ENCODE measurements at regions not wholly inside any gene's neighbourhood (a gene's known extent, or its start where the extent isn't known, plus 50 kb on each side); places are given as distances from the start of the nearest gene placed in this dataset.

DNA sequence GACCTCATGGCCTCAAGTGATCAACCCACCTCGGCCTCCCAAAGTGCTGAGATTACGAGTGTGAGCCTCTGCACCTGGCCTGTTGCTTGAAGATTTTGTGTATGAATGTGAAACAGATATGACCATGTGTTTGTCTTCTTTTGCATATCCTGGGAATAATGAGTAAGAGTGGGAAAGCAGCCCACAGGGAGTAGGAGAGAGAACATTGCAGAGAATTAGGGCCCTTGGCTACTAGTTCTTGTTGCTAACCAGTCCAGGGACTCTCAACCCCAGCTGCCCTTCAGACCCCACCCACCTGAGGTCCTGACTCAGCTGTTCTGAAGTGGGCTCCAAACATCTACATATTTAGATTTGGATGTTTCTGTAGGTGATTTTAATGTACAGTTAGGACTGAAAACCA lies 125.5 kb downstream of the MTX3 start:
- Histone ChIP-seq H2AFZ (ENCODE audit: low read length) (no peak overlapping the region), H3T11ph (ENCODE audit: low read length) (no peak overlapping the region)
- WGBS (ENCODE audit: extremely low coverage, insufficient read length, low lambda C conversion rate): no CpG with 5 or more reads among the region's 2 CpGs

More for the DNA sequence above, 125.5 kb downstream of the MTX3 start:
- H3K79me1 ChIP-seq (ENCODE audit: insufficient read depth, low read depth, low read length, poor library complexity, severe bottlenecking): no peaks in the 10 kb centered on the region
- DNase-seq: no peak
- no peak overlapping the region for H2BK5ac ChIP-seq (ENCODE audit: insufficient read length, low read length)
- no peaks in the 10 kb centered on the region for H3K27me3 ChIP-seq (ENCODE audit: insufficient read depth, low read length)
- H3K23ac ChIP-seq (ENCODE audit: insufficient read length, low read depth, low read length): no peak overlapping the region
- H3K56ac ChIP-seq (ENCODE audit: insufficient read length, low read depth, low read length): no peak overlapping the region
- no peaks in the 10 kb centered on the region for H3K79me2 ChIP-seq (ENCODE audit: insufficient read depth, low read length)
- Mint-ChIP-seq H3K27me3 (ENCODE audit: low read depth) (peaks cover 5% of the 10 kb centered on the region; the same call in 1 of the 2 replicates), H3K4me1 (no peaks in the 10 kb centered on the region), H3K36me3 (ENCODE audit: insufficient read depth in 1 of 3, low read depth in 3 of 3) (no peaks in the 10 kb centered on the region), H3K27ac (no peak overlapping the region), H3K4me3 (no peak overlapping the region), H3K9me3 (no peaks in the 10 kb centered on the region)
- no peak overlapping the region for H2BK15ac ChIP-seq (ENCODE audit: low read depth, low read length)
- no peak overlapping the region for H3K4me2 ChIP-seq (ENCODE audit: insufficient read depth, insufficient read length, low read length)
- H3K14ac ChIP-seq (ENCODE audit: insufficient read depth, low read length): no peak overlapping the region
- H3K27ac ChIP-seq (ENCODE audit: insufficient read length, low read depth, low read length): no peak overlapping the region
- no peaks in the 10 kb centered on the region for H3K9me3 ChIP-seq (ENCODE audit: control insufficient read depth, low read depth, low read length)
- no peaks in the 10 kb centered on the region for H3K23me2 ChIP-seq (ENCODE audit: insufficient read length, low read depth, low read length, poor library complexity, severe bottlenecking)
- H3K9ac ChIP-seq (ENCODE audit: extremely low read depth, insufficient read length, low read length): no peak overlapping the region
- H4K8ac ChIP-seq (replicated peaks; ENCODE audit: insufficient read length, low read depth, low read length): no peak overlapping the region
- H3K4me1 ChIP-seq (ENCODE audit: insufficient read depth, low read length): no peaks in the 10 kb centered on the region
- H2AK5ac ChIP-seq (ENCODE audit: insufficient read length, low read length): no peak overlapping the region
- H3K4ac ChIP-seq (ENCODE audit: low read depth, low read length): no peak overlapping the region
- H4K20me1 ChIP-seq (ENCODE audit: control insufficient read depth, insufficient read depth, insufficient read length): no peaks in the 10 kb centered on the region
- TF ChIP-seq, protein P1, sequence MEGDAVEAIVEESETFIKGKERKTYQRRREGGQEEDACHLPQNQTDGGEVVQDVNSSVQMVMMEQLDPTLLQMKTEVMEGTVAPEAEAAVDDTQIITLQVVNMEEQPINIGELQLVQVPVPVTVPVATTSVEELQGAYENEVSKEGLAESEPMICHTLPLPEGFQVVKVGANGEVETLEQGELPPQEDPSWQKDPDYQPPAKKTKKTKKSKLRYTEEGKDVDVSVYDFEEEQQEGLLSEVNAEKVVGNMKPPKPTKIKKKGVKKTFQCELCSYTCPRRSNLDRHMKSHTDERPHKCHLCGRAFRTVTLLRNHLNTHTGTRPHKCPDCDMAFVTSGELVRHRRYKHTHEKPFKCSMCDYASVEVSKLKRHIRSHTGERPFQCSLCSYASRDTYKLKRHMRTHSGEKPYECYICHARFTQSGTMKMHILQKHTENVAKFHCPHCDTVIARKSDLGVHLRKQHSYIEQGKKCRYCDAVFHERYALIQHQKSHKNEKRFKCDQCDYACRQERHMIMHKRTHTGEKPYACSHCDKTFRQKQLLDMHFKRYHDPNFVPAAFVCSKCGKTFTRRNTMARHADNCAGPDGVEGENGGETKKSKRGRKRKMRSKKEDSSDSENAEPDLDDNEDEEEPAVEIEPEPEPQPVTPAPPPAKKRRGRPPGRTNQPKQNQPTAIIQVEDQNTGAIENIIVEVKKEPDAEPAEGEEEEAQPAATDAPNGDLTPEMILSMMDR (conservative IDR thresholded peaks at IDR 0.05): no peak
- H3K18ac ChIP-seq (ENCODE audit: insufficient read length, low read depth, low read length): no peak overlapping the region
- no peak overlapping the region for H2BK20ac ChIP-seq (ENCODE audit: low read depth, low read length, poor library complexity, severe bottlenecking)
- H4K5ac ChIP-seq (ENCODE audit: insufficient read length, low read depth, low read length): no peak overlapping the region
- no peak overlapping the region for H2BK120ac ChIP-seq (ENCODE audit: low read depth, low read length, poor library complexity, severe bottlenecking)
- no peak overlapping the region for H2BK12ac ChIP-seq (ENCODE audit: insufficient read length, low read depth, low read length)
- no peak overlapping the region for H4K91ac ChIP-seq (ENCODE audit: insufficient read length, low read depth, low read length)
